Right lobe of liver (tissue), 4 donors: ENCODE measurements at regions not wholly inside any gene's neighbourhood (a gene's known extent, or its start where the extent isn't known, plus 50 kb on each side); places are given as distances from the start of the nearest gene placed in this dataset.

Source experiments
- POLR2A ChIP-seq: fragments of 450-650 bp; IDR thresholded peaks from one replicate; pipeline ENCODE4 v1.6.1; 2017; ENCODE audit warnings: antibody characterized with exemption, mild to moderate bottlenecking
- TF ChIP-seq, protein P1 (sequence below), 4 donors: fragments of 200-600 bp in 3 of 4; fragments of 450-650 bp in 1 of 4; IDR thresholded peaks; one replicate each; pipeline versions ENCODE4 v1.5.1 to v1.8.0; 2016 to 2022; ENCODE audit warnings: antibody characterized with exemption in 4 of 4, mild to moderate bottlenecking in 2 of 4
- donor health status: DM: no; HTN: no; CAD: no.
- donor health status: DM: no; HTN: no; CAD: no.
- donor health status: DM: no; HTN: yes; CAD: no.

DNA sequence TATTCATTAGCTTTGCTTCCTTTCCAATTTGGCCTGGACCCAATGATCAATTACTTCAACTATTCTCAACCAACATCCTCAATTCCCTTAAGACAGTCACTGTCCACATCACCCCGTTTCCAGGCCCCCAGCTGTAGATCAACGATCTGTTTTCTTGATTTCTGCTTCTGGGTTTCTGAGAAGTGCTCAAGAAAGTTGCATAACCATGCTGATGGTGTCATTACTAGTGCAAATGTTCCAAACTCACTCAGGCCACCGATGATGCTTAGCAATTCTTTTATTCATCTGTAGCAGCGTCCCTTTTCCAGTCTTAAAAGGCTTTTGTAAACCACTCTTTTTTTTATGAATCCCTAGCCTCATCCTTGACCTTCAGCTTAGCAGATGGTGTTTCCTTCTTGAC, 155.8 kb upstream of the PTGFR start:
- TF ChIP-seq, protein P1, sequence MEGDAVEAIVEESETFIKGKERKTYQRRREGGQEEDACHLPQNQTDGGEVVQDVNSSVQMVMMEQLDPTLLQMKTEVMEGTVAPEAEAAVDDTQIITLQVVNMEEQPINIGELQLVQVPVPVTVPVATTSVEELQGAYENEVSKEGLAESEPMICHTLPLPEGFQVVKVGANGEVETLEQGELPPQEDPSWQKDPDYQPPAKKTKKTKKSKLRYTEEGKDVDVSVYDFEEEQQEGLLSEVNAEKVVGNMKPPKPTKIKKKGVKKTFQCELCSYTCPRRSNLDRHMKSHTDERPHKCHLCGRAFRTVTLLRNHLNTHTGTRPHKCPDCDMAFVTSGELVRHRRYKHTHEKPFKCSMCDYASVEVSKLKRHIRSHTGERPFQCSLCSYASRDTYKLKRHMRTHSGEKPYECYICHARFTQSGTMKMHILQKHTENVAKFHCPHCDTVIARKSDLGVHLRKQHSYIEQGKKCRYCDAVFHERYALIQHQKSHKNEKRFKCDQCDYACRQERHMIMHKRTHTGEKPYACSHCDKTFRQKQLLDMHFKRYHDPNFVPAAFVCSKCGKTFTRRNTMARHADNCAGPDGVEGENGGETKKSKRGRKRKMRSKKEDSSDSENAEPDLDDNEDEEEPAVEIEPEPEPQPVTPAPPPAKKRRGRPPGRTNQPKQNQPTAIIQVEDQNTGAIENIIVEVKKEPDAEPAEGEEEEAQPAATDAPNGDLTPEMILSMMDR (IDR thresholded peaks at IDR 0.05): no peak
- no peak for TF ChIP-seq POLR2A
